Erythroblast (primary cell): ENCODE measurements at regions not wholly inside any gene's neighbourhood (a gene's known extent, or its start where the extent isn't known, plus 50 kb on each side); places are given as distances from the start of the nearest gene placed in this dataset.

Experiments
- GATA1 ChIP-seq: IDR thresholded peaks from 2 replicates; pipeline ENCODE4 v1.6.1; 2011; ENCODE audit warnings: low read depth, mild to moderate bottlenecking, control low read depth, low read length, moderate library complexity
- POLR2A ChIP-seq: IDR thresholded peaks from 2 replicates; pipeline ENCODE4 v1.6.1; 2011; ENCODE audit warnings: mild to moderate bottlenecking, low read length

GRCh38 chr12:92421042-92421441 is 275.4 kb upstream of the BTG1 start:
- TF ChIP-seq POLR2A (no peak), GATA1 (no peak)
